ENCODE measurements at regions not wholly inside any gene's neighbourhood (a gene's known extent, or its start where the extent isn't known, plus 50 kb on each side); places are given as distances from the start of the nearest gene placed in this dataset.

- in situ Hi-C loops (cut with MboI): no loop called here
- no peaks in the 10 kb centered on the region for H3K9me2 ChIP-seq (ENCODE audit: insufficient read depth)
- no peaks in the 10 kb centered on the region for H3K9me3 ChIP-seq (ENCODE audit: low read depth)
- H3K4me1 ChIP-seq (ENCODE audit: insufficient read depth): no peaks in the 10 kb centered on the region
- H4K20me1 ChIP-seq (ENCODE audit: insufficient read depth): no peaks in the 10 kb centered on the region
- 76 to 79% methylated on average over 6 of the region's 6 CpGs for WGBS, 2 experiments (ENCODE audit: low coverage in 1 of 2, low lambda C conversion rate in 2 of 2, missing lambda C conversion rate in 2 of 2)
- H3K79me2 ChIP-seq (ENCODE audit: insufficient read depth): no peaks in the 10 kb centered on the region
- H3K9ac ChIP-seq: no peak overlapping the region
- H3K4me2 ChIP-seq (ENCODE audit: unreplicated experiment): no peak overlapping the region
- DNase-seq: no peak
- TF ChIP-seq EZH2 (IDR thresholded peaks at IDR 0.05; ENCODE audit: insufficient read depth, poor library complexity, severe bottlenecking): no peak
- TF ChIP-seq EZH2phosphoT487 (IDR thresholded peaks at IDR 0.05; ENCODE audit: insufficient read depth, low read depth): no peak
- H3K27ac ChIP-seq: no peak overlapping the region
- no peaks in the 10 kb centered on the region for H3K27me3 ChIP-seq (replicated peaks; ENCODE audit: insufficient read depth)
- H3K4me3 ChIP-seq: no peak overlapping the region
- no peaks in the 10 kb centered on the region for H3K36me3 ChIP-seq (ENCODE audit: low read depth)
- no peaks in the 10 kb centered on the region for H3F3A ChIP-seq (ENCODE audit: insufficient read depth)
- H2AFZ ChIP-seq: no peak overlapping the region
Observed at GRCh38 chr2:187995556-187995955, 296.1 kb upstream of the GULP1 start.

GRCh38 chr2:187996630-187997029, 295.0 kb upstream of the GULP1 start:
- Histone ChIP-seq H2AFZ (no peak overlapping the region), H3K79me2 (ENCODE audit: insufficient read depth) (no peaks in the 10 kb centered on the region), H4K20me1 (ENCODE audit: insufficient read depth) (no peaks in the 10 kb centered on the region), H3K27me3 (replicated peaks; ENCODE audit: insufficient read depth) (no peaks in the 10 kb centered on the region), H3K4me1 (ENCODE audit: insufficient read depth) (no peaks in the 10 kb centered on the region), H3K36me3 (ENCODE audit: low read depth) (no peaks in the 10 kb centered on the region), H3K4me2 (ENCODE audit: unreplicated experiment) (no peak overlapping the region), H3K27ac (no peak overlapping the region), H3K9ac (no peak overlapping the region), H3F3A (ENCODE audit: insufficient read depth) (no peaks in the 10 kb centered on the region), H3K9me2 (ENCODE audit: insufficient read depth) (no peaks in the 10 kb centered on the region), H3K9me3 (ENCODE audit: low read depth) (no peaks in the 10 kb centered on the region), H3K4me3 (no peak overlapping the region)
- in situ Hi-C loops (cut with MboI): no loop called here
- TF ChIP-seq EZH2 (IDR thresholded peaks at IDR 0.05; ENCODE audit: insufficient read depth, poor library complexity, severe bottlenecking) (no peak), EZH2phosphoT487 (IDR thresholded peaks at IDR 0.05; ENCODE audit: insufficient read depth, low read depth) (no peak)
- DNase-seq: no peak
- 93 to 94% methylated on average over 1 of the region's 1 CpG for WGBS, 2 experiments (ENCODE audit: low coverage in 1 of 2, low lambda C conversion rate in 2 of 2, missing lambda C conversion rate in 2 of 2)

DNA sequence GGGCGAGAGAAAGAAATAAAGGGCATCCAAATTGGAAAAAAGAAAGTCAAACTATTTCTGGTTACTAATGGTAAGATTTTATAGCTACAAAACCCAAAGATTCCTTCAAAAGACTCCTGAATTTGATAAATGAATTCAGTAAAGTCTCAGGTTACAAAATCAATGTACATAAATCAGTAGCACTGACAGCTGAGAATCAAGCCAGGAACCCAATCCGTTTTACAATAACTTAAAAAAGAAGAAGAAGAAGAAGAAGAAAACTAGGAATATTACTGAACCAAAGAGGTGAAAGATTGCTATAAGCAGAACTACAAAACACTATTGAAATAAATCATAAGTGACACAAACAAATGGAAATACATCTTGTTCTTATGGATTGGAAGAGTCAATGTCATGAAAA, 291.5 kb upstream of the GULP1 start:
- Histone ChIP-seq H4K20me1 (ENCODE audit: insufficient read depth) (no peaks in the 10 kb centered on the region), H3K4me3 (no peak overlapping the region), H3K9me3 (ENCODE audit: low read depth) (no peaks in the 10 kb centered on the region), H3K27ac (no peak overlapping the region), H3K9me2 (ENCODE audit: insufficient read depth) (no peaks in the 10 kb centered on the region), H3K36me3 (ENCODE audit: low read depth) (no peaks in the 10 kb centered on the region), H3K27me3 (replicated peaks; ENCODE audit: insufficient read depth) (no peaks in the 10 kb centered on the region), H3K79me2 (ENCODE audit: insufficient read depth) (no peaks in the 10 kb centered on the region), H2AFZ (no peak overlapping the region), H3F3A (ENCODE audit: insufficient read depth) (no peaks in the 10 kb centered on the region), H3K4me1 (ENCODE audit: insufficient read depth) (no peaks in the 10 kb centered on the region), H3K9ac (no peak overlapping the region), H3K4me2 (ENCODE audit: unreplicated experiment) (no peak overlapping the region)
- in situ Hi-C loops (cut with MboI): no loop called here
- DNase-seq: no peak
- 21 to 37% methylated on average over 2 of the region's 2 CpGs for whole genome bisulfite sequencing, 2 experiments (ENCODE audit: low coverage in 1 of 2, low lambda C conversion rate in 2 of 2, missing lambda C conversion rate in 2 of 2)
- TF ChIP-seq EZH2phosphoT487 (IDR thresholded peaks at IDR 0.05; ENCODE audit: insufficient read depth, low read depth): no peak

GRCh38 chr2:188003800-188004199, 287.9 kb upstream of the GULP1 start:
- Histone ChIP-seq H3K79me2 (ENCODE audit: insufficient read depth) (no peaks in the 10 kb centered on the region), H3K4me1 (ENCODE audit: insufficient read depth) (no peaks in the 10 kb centered on the region), H3K9me2 (ENCODE audit: insufficient read depth) (no peaks in the 10 kb centered on the region), H3K27me3 (replicated peaks; ENCODE audit: insufficient read depth) (no peaks in the 10 kb centered on the region), H3K4me2 (ENCODE audit: unreplicated experiment) (no peak overlapping the region), H3K4me3 (no peak overlapping the region), H3K9ac (no peak overlapping the region), H3K27ac (no peak overlapping the region), H4K20me1 (ENCODE audit: insufficient read depth) (no peaks in the 10 kb centered on the region), H3K36me3 (ENCODE audit: low read depth) (no peaks in the 10 kb centered on the region), H3K9me3 (ENCODE audit: low read depth) (no peaks in the 10 kb centered on the region), H2AFZ (no peak overlapping the region), H3F3A (ENCODE audit: insufficient read depth) (no peaks in the 10 kb centered on the region)
- in situ Hi-C loops (cut with MboI): no loop called here
- TF ChIP-seq EZH2 (IDR thresholded peaks at IDR 0.05; ENCODE audit: insufficient read depth, poor library complexity, severe bottlenecking) (no peak), EZH2phosphoT487 (IDR thresholded peaks at IDR 0.05; ENCODE audit: insufficient read depth, low read depth) (no peak)
- 24 to 35% methylated on average over 2 of the region's 2 CpGs for WGBS, 2 experiments (ENCODE audit: low coverage in 1 of 2, low lambda C conversion rate in 2 of 2, missing lambda C conversion rate in 2 of 2)
- no peak for DNase-seq

DNA sequence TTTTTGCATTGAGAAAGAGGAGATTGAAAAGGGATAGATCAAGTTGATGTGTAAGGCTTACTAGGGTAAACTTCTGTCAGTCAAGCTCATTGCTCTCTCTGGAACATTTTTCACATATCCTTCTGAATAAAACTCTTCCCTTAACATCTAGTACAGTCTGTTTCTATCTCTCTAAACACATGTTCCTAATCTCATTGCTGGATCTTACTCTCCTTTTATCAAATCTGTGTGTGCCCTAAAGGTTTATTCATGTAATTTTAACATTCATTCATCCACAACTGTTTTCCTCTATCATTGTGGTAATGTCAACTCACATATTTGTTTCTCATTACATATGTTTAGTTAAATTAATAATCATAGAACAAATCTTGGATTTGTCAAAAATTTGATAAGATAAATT, 277.9 kb upstream of the GULP1 start:
- Histone ChIP-seq H3K9me3 (ENCODE audit: low read depth) (no peaks in the 10 kb centered on the region), H3K27me3 (replicated peaks; ENCODE audit: insufficient read depth) (no peaks in the 10 kb centered on the region), H3K79me2 (ENCODE audit: insufficient read depth) (no peaks in the 10 kb centered on the region), H3K27ac (no peak overlapping the region), H3K4me2 (ENCODE audit: unreplicated experiment) (no peak overlapping the region), H3K9me2 (ENCODE audit: insufficient read depth) (no peaks in the 10 kb centered on the region), H4K20me1 (ENCODE audit: insufficient read depth) (no peaks in the 10 kb centered on the region), H2AFZ (no peak overlapping the region), H3K9ac (no peak overlapping the region), H3K36me3 (ENCODE audit: low read depth) (no peaks in the 10 kb centered on the region), H3K4me1 (ENCODE audit: insufficient read depth) (no peaks in the 10 kb centered on the region), H3K4me3 (no peak overlapping the region), H3F3A (ENCODE audit: insufficient read depth) (no peaks in the 10 kb centered on the region)
- no peak for TF ChIP-seq EZH2 (IDR thresholded peaks at IDR 0.05; ENCODE audit: insufficient read depth, poor library complexity, severe bottlenecking)
- TF ChIP-seq EZH2phosphoT487 (IDR thresholded peaks at IDR 0.05; ENCODE audit: insufficient read depth, low read depth): no peak
- no peak for DNase-seq
- in situ Hi-C loops (cut with MboI): no loop called here

Measured in GM23248 (cell line).